NCI-H1436 treated with DMSO at 0.1 percent for 48 hours (cell line): ENCODE measurements at regions not wholly inside any gene's neighbourhood (a gene's known extent, or its start where the extent isn't known, plus 50 kb on each side); places are given as distances from the start of the nearest gene placed in this dataset.
"Not testable (repeated sequence)": the region's sequence is repeated elsewhere in the genome, so short reads cannot be mapped to it uniquely, and the experiment has no call there.

Experiments
- DNase-seq: peaks from one replicate; lab custom pipeline; 2025; lab: John Stamatoyannopoulos, UW

GRCh38 chr10:45118929-45119328 is 118.2 kb downstream of the ZNF22 start:
- no peak for DNase-seq

- not testable (repeated sequence) for DNase-seq
Observed at GRCh38 chr10:45122180-45122860, 121.6 kb downstream of the ZNF22 start.

GRCh38 chr10:45135443-45136198 is 134.9 kb downstream of the ZNF22 start:
- DNase-seq = no peak

- no peak for DNase-seq
Observed at GRCh38 chr10:45136256-45136655, 135.5 kb downstream of the ZNF22 start.

- DNase-seq = no peak
Observed at GRCh38 chr10:45144326-45145070, 143.8 kb downstream of the ZNF22 start.

- not testable (repeated sequence) for DNase-seq
Observed at GRCh38 chr10:45145143-45145542, 144.4 kb downstream of the ZNF22 start.

GRCh38 chr10:45147000-45147399 is 146.3 kb downstream of the ZNF22 start:
- DNase-seq = no peak

- no peak for DNase-seq
Observed at GRCh38 chr10:45150997-45151396, 150.3 kb downstream of the ZNF22 start.

- DNase-seq = no peak
Observed at GRCh38 chr10:45151467-45152214, 150.9 kb downstream of the ZNF22 start.

GRCh38 chr10:45152726-45153125 is 152.0 kb downstream of the ZNF22 start:
- DNase-seq = no peak

- no peak for DNase-seq
Observed at GRCh38 chr10:45154502-45154901, 153.8 kb downstream of the ZNF22 start.

- no peak for DNase-seq
Observed at GRCh38 chr10:45155784-45156183, 155.1 kb downstream of the ZNF22 start.

GRCh38 chr10:45160271-45160670 is 155.1 kb downstream of the OR13A1 start:
- DNase-seq = no peak

- no peak for DNase-seq
Observed at GRCh38 chr10:45163315-45163975, 152.0 kb downstream of the OR13A1 start.

GRCh38 chr10:45175520-45176118 is 139.8 kb downstream of the OR13A1 start:
- DNase-seq = not testable (repeated sequence)

GRCh38 chr10:45179691-45180090 is 135.7 kb downstream of the OR13A1 start:
- DNase-seq = no peak

- DNase-seq = no peak
Observed at GRCh38 chr10:45180507-45180906, 134.9 kb downstream of the OR13A1 start.

GRCh38 chr10:45180946-45181875 is 134.2 kb downstream of the OR13A1 start:
- no peak for DNase-seq

GRCh38 chr10:45183174-45183573 is 132.2 kb downstream of the OR13A1 start:
- no peak for DNase-seq
